GM21737 (cell line): ENCODE measurements at regions not wholly inside any gene's neighbourhood (a gene's known extent, or its start where the extent isn't known, plus 50 kb on each side); places are given as distances from the start of the nearest gene placed in this dataset.

Experiments used
- ATAC-seq: cut with Tn5 transposase; IDR thresholded peaks from one replicate; pipeline ENCODE4 v1.9.1; 2021; ENCODE audit warnings: mild to moderate bottlenecking, moderate library complexity; ENCODE audit not compliant: unreplicated experiment

- no peak for ATAC-seq
Observed at GRCh38 chr20:41811456-41811855, 193.3 kb upstream of the CHD6 start.

GRCh38 chr20:41800040-41800439, 181.9 kb upstream of the CHD6 start:
- ATAC-seq = no peak

- ATAC-seq = no peak
Observed at GRCh38 chr20:41798930-41799502, 180.8 kb upstream of the CHD6 start.

- no peak for ATAC-seq
Observed at GRCh38 chr20:41786158-41786557, 168.0 kb upstream of the CHD6 start.

GRCh38 chr20:41784209-41784958, 166.2 kb upstream of the CHD6 start:
- ATAC-seq = no peak

GRCh38 chr20:41783423-41784208, 165.4 kb upstream of the CHD6 start:
- no peak for ATAC-seq

- ATAC-seq = no peak
Observed at GRCh38 chr20:41782730-41783406, 164.7 kb upstream of the CHD6 start.

GRCh38 chr20:41782255-41782654, 164.1 kb upstream of the CHD6 start:
- ATAC-seq = no peak

GRCh38 chr20:41776421-41776820, 158.2 kb upstream of the CHD6 start:
- ATAC-seq = no peak

- no peak for ATAC-seq
Observed at GRCh38 chr20:41774291-41774690, 156.1 kb upstream of the CHD6 start.

- no peak for ATAC-seq
Observed at GRCh38 chr20:41770965-41771364, 152.8 kb upstream of the CHD6 start.

GRCh38 chr20:41770427-41770826, 152.2 kb upstream of the CHD6 start:
- ATAC-seq = no peak

GRCh38 chr20:41769592-41770018, 151.4 kb upstream of the CHD6 start:
- ATAC-seq = no peak

- ATAC-seq = no peak
Observed at GRCh38 chr20:41750137-41750536, 132.0 kb upstream of the CHD6 start.

GRCh38 chr20:41748756-41749582, 130.8 kb upstream of the CHD6 start:
- no peak for ATAC-seq

- ATAC-seq = no peak
Observed at GRCh38 chr20:41748051-41748450, 129.9 kb upstream of the CHD6 start.

GRCh38 chr20:41747226-41747625, 129.0 kb upstream of the CHD6 start:
- no peak for ATAC-seq

- no peak for ATAC-seq
Observed at GRCh38 chr20:41746635-41747034, 128.5 kb upstream of the CHD6 start.

GRCh38 chr20:41738604-41739206, 120.5 kb upstream of the CHD6 start:
- no peak for ATAC-seq

GRCh38 chr20:41735949-41736348, 117.8 kb upstream of the CHD6 start:
- no peak for ATAC-seq
